Activated CD4-positive, alpha-beta T cell treated with anti-CD3 and anti-CD28 coated beads, Interleukin-2, Interleukin-6, amounts not matched to agents 100 ng/mL and 50 ng/mL, durations not matched to agents 16 hours and 8 hours (primary cell): ENCODE measurements at regions not wholly inside any gene's neighbourhood (a gene's known extent, or its start where the extent isn't known, plus 50 kb on each side); places are given as distances from the start of the nearest gene placed in this dataset.

ENCODE experiments used
- DNase-seq: peaks from one replicate; pipeline ENCODE4 v3.0.0-alpha.2; 2020

GRCh38 chr12:63090716-63091115 is 60.3 kb downstream of the AVPR1A start:
- DNase-seq = no peak

- DNase-seq = no peak
Observed at GRCh38 chr12:63086149-63086915, 64.7 kb downstream of the AVPR1A start.

GRCh38 chr12:63085120-63085519 is 65.9 kb downstream of the AVPR1A start:
- DNase-seq = no peak

- no peak for DNase-seq
Observed at GRCh38 chr12:63084501-63084900, 66.5 kb downstream of the AVPR1A start.

- DNase-seq = no peak
Observed at GRCh38 chr12:63083046-63083445, 68.0 kb downstream of the AVPR1A start.

- DNase-seq = no peak
Observed at GRCh38 chr12:63079791-63080502, 71.1 kb downstream of the AVPR1A start.

- no peak for DNase-seq
Observed at GRCh38 chr12:63078906-63079305, 72.1 kb downstream of the AVPR1A start.

GRCh38 chr12:63075376-63076060 is 75.5 kb downstream of the AVPR1A start:
- DNase-seq = no peak

- no peak for DNase-seq
Observed at GRCh38 chr12:63070709-63071108, 80.3 kb downstream of the AVPR1A start.

GRCh38 chr12:63069860-63070617 is 81.0 kb downstream of the AVPR1A start:
- no peak for DNase-seq

- peak; percentile 14 for DNase-seq
Observed at GRCh38 chr12:63068857-63069442, 82.1 kb downstream of the AVPR1A start.

GRCh38 chr12:63066782-63067181 is 84.2 kb downstream of the AVPR1A start:
- DNase-seq = no peak

- no peak for DNase-seq
Observed at GRCh38 chr12:63066136-63066535, 84.9 kb downstream of the AVPR1A start.

GRCh38 chr12:63064080-63064479 is 86.9 kb downstream of the AVPR1A start:
- no peak for DNase-seq

- no peak for DNase-seq
Observed at GRCh38 chr12:63056649-63057048, 94.4 kb downstream of the AVPR1A start.

- no peak for DNase-seq
Observed at GRCh38 chr12:63052696-63053095, 98.3 kb downstream of the AVPR1A start.

- no peak for DNase-seq
Observed at GRCh38 chr12:63047146-63047545, 103.9 kb downstream of the AVPR1A start.

GRCh38 chr12:63045020-63045860 is 105.8 kb downstream of the AVPR1A start:
- DNase-seq = no peak

- DNase-seq = no peak
Observed at GRCh38 chr12:63042646-63043045, 107.7 kb upstream of the PPM1H start.

- DNase-seq = no peak
Observed at GRCh38 chr12:63041601-63042000, 106.7 kb upstream of the PPM1H start.

- DNase-seq = no peak
Observed at GRCh38 chr12:63040526-63041220, 105.7 kb upstream of the PPM1H start.
